Tibial nerve (tissue), 4 donors: ENCODE measurements at regions not wholly inside any gene's neighbourhood (a gene's known extent, or its start where the extent isn't known, plus 50 kb on each side); places are given as distances from the start of the nearest gene placed in this dataset.

ENCODE experiments used
- EP300 ChIP-seq, 2 donors: sonication (generic); formaldehyde crosslinking; IDR thresholded peaks; one replicate each; pipeline ENCODE4 v1.6.1; 2017; ENCODE audit warnings: antibody characterized with exemption in 2 of 2, mild to moderate bottlenecking in 1 of 2
- POLR2A ChIP-seq, 2 donors: fragments of 450-650 bp; IDR thresholded peaks; one replicate each; pipeline ENCODE4 v1.6.1; 2017; ENCODE audit warnings: antibody characterized with exemption in 2 of 2, mild to moderate bottlenecking in 2 of 2, moderate library complexity in 2 of 2
- TF ChIP-seq, protein P1 (sequence below), 5 experiments: fragments of 200-600 bp in 3 of 5; fragments of 450-650 bp in 2 of 5; sonication (generic) in 3 of 5; IDR thresholded peaks; one replicate each; pipeline ENCODE4 v1.5.1; 2016 to 2019; ENCODE audit warnings: antibody characterized with exemption in 5 of 5, mild to moderate bottlenecking in 3 of 5, moderate library complexity in 2 of 5

- no peak for TF ChIP-seq EP300 (IDR thresholded peaks at IDR 0.05)
- TF ChIP-seq, protein P1, sequence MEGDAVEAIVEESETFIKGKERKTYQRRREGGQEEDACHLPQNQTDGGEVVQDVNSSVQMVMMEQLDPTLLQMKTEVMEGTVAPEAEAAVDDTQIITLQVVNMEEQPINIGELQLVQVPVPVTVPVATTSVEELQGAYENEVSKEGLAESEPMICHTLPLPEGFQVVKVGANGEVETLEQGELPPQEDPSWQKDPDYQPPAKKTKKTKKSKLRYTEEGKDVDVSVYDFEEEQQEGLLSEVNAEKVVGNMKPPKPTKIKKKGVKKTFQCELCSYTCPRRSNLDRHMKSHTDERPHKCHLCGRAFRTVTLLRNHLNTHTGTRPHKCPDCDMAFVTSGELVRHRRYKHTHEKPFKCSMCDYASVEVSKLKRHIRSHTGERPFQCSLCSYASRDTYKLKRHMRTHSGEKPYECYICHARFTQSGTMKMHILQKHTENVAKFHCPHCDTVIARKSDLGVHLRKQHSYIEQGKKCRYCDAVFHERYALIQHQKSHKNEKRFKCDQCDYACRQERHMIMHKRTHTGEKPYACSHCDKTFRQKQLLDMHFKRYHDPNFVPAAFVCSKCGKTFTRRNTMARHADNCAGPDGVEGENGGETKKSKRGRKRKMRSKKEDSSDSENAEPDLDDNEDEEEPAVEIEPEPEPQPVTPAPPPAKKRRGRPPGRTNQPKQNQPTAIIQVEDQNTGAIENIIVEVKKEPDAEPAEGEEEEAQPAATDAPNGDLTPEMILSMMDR (IDR thresholded peaks at IDR 0.05), result no peak
- TF ChIP-seq POLR2A (IDR thresholded peaks at IDR 0.05), result no peak
Observed at GRCh38 chr4:24330172-24330571, 254.2 kb downstream of the DHX15 start.
